Type B pancreatic cell (in vitro differentiated cells): ENCODE measurements at regions not wholly inside any gene's neighbourhood (a gene's known extent, or its start where the extent isn't known, plus 50 kb on each side); places are given as distances from the start of the nearest gene placed in this dataset.

ENCODE experiments used
- DNase-seq: peaks from one replicate; pipeline ENCODE4 v3.0.0; 2021; ENCODE audit warnings: mixed read lengths; ENCODE audit not compliant: unreplicated experiment; ENCODE audit errors: extremely low spot score
- H3K27ac Mint-ChIP-seq: 2 replicates; pipeline ENCODE4 v1.8.0; 2021; ENCODE audit warnings: mild to moderate bottlenecking, mixed read lengths
- H3K27me3 Mint-ChIP-seq: 2 replicates; pipeline ENCODE4 v1.8.0; 2021; ENCODE audit warnings: mixed read lengths
- H3K36me3 Mint-ChIP-seq: 2 replicates; pipeline ENCODE4 v1.8.0; 2021; ENCODE audit warnings: mixed read lengths
- H3K4me1 Mint-ChIP-seq: one replicate; pipeline ENCODE4 v1.8.0; 2021; ENCODE audit warnings: mixed read lengths; ENCODE audit not compliant: unreplicated experiment
- H3K4me3 Mint-ChIP-seq: 2 replicates; pipeline ENCODE4 v1.8.0; 2021; ENCODE audit warnings: mild to moderate bottlenecking, mixed read lengths
- H3K9me3 Mint-ChIP-seq: 2 replicates; pipeline ENCODE4 v1.8.0; 2021; ENCODE audit warnings: mixed read lengths
- CTCF ChIP-seq: fragments of 200-600 bp; sonication (generic); conservative IDR thresholded peaks from 2 replicates; pipeline ENCODE4 v1.5.0; 2021; ENCODE audit warnings: antibody characterized with exemption, mild to moderate bottlenecking

GRCh38 chr2:60226943-60227342 lies 326.5 kb downstream of the BCL11A start:
- Mint-ChIP-seq H3K9me3 (peaks cover 4% of the 10 kb centered on the region), H3K27ac (no peak overlapping the region), H3K4me3 (no peak overlapping the region), H3K4me1 (peaks cover 10% of the 10 kb centered on the region), H3K36me3 (no peaks in the 10 kb centered on the region), H3K27me3 (no peaks in the 10 kb centered on the region)
- TF ChIP-seq CTCF, result no peak
- DNase-seq, result no peak

- Mint-ChIP-seq H3K9me3 (peaks cover 4% of the 10 kb centered on the region), H3K36me3 (no peaks in the 10 kb centered on the region), H3K4me1 (peaks cover 10% of the 10 kb centered on the region), H3K4me3 (no peak overlapping the region), H3K27ac (no peak overlapping the region), H3K27me3 (no peaks in the 10 kb centered on the region)
- TF ChIP-seq CTCF, result no peak
- DNase-seq, result no peak
These were observed 327.3 kb downstream of the BCL11A start for GRCh38 chr2:60226191-60226590.

GRCh38 chr2:60223859-60224258 lies 329.6 kb downstream of the BCL11A start:
- Mint-ChIP-seq H3K36me3 (no peaks in the 10 kb centered on the region), H3K27ac (no peak overlapping the region), H3K27me3 (no peaks in the 10 kb centered on the region), H3K4me1 (peaks cover 10% of the 10 kb centered on the region), H3K4me3 (no peak overlapping the region), H3K9me3 (no peaks in the 10 kb centered on the region)
- no peak for TF ChIP-seq CTCF
- no peak for DNase-seq

- no peak for TF ChIP-seq CTCF
- H3K27ac Mint-ChIP-seq, result no peak overlapping the region
- no peak for DNase-seq
- no peak overlapping the region for H3K4me3 Mint-ChIP-seq
- peaks cover 14% of the 10 kb centered on the region for H3K4me1 Mint-ChIP-seq
- H3K27me3 Mint-ChIP-seq, result no peaks in the 10 kb centered on the region
- no peaks in the 10 kb centered on the region for H3K9me3 Mint-ChIP-seq
- no peaks in the 10 kb centered on the region for H3K36me3 Mint-ChIP-seq
These were observed 332.4 kb downstream of the BCL11A start for GRCh38 chr2:60221098-60221497.

GRCh38 chr2:60219536-60219935 lies 333.9 kb downstream of the BCL11A start:
- Mint-ChIP-seq H3K27me3 (no peaks in the 10 kb centered on the region), H3K4me3 (no peak overlapping the region), H3K9me3 (no peaks in the 10 kb centered on the region), H3K36me3 (no peaks in the 10 kb centered on the region), H3K27ac (no peak overlapping the region), H3K4me1 (peaks cover 19% of the 10 kb centered on the region)
- DNase-seq, result no peak
- no peak for TF ChIP-seq CTCF

GRCh38 chr2:60216452-60216995 lies 336.9 kb downstream of the BCL11A start:
- Mint-ChIP-seq H3K27ac (no peak overlapping the region), H3K4me3 (no peak overlapping the region), H3K36me3 (no peaks in the 10 kb centered on the region), H3K27me3 (no peaks in the 10 kb centered on the region), H3K9me3 (no peaks in the 10 kb centered on the region), H3K4me1 (peaks cover 42% of the 10 kb centered on the region)
- TF ChIP-seq CTCF, result no peak
- no peak for DNase-seq
